Osteocyte (in vitro differentiated cells): ENCODE measurements at regions not wholly inside any gene's neighbourhood (a gene's known extent, or its start where the extent isn't known, plus 50 kb on each side); places are given as distances from the start of the nearest gene placed in this dataset.

Experiments used
- DNase-seq: peaks from one replicate; pipeline ENCODE4 v3.0.0; 2021; ENCODE audit warnings: mixed read lengths; ENCODE audit not compliant: unreplicated experiment; ENCODE audit errors: extremely low spot score
- H3K27ac Mint-ChIP-seq: one replicate; pipeline ENCODE4 v1.8.0; 2021; ENCODE audit warnings: mild to moderate bottlenecking, mixed read lengths; ENCODE audit not compliant: unreplicated experiment
- H3K27me3 Mint-ChIP-seq: one replicate; pipeline ENCODE4 v1.8.0; 2021; ENCODE audit warnings: mixed read lengths; ENCODE audit not compliant: unreplicated experiment
- H3K36me3 Mint-ChIP-seq: one replicate; pipeline ENCODE4 v1.8.0; 2021; ENCODE audit warnings: mixed read lengths; ENCODE audit not compliant: unreplicated experiment
- H3K4me1 Mint-ChIP-seq: one replicate; pipeline ENCODE4 v1.8.0; 2021; ENCODE audit warnings: mixed read lengths; ENCODE audit not compliant: unreplicated experiment
- H3K4me3 Mint-ChIP-seq: one replicate; pipeline ENCODE4 v1.8.0; 2021; ENCODE audit warnings: mild to moderate bottlenecking, moderate library complexity, mixed read lengths; ENCODE audit not compliant: unreplicated experiment
- H3K9me3 Mint-ChIP-seq: one replicate; pipeline ENCODE4 v1.8.0; 2021; ENCODE audit warnings: mixed read lengths; ENCODE audit not compliant: unreplicated experiment
- TF ChIP-seq, protein P1 (sequence below): fragments of 200-600 bp; sonication (generic); IDR thresholded peaks from 2 replicates; pipeline ENCODE4 v1.5.0; 2021; ENCODE audit warnings: antibody characterized with exemption, mild to moderate bottlenecking, moderate library complexity

DNA sequence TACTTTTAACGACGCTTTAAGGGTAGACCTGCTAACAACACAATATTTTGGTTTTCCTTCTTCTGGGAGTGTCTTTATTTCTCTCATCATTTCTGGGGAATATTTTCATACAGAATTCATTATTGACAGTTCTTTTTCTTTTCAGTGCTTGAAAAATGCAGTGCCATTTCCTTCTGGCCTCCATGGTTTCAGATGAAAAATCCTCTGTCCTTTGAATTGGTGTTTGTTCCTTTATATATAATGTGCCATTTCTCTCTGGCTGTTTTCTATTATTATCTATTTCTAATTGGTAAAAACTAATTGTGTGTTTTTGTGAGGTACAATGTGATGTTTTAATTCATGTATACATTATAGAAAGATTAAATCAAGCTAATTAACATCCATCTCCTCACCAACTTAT is 194.3 kb upstream of the S1PR3 start:
- H3K27ac Mint-ChIP-seq = no peak overlapping the region
- no peaks in the 10 kb centered on the region for H3K27me3 Mint-ChIP-seq
- TF ChIP-seq, protein P1, sequence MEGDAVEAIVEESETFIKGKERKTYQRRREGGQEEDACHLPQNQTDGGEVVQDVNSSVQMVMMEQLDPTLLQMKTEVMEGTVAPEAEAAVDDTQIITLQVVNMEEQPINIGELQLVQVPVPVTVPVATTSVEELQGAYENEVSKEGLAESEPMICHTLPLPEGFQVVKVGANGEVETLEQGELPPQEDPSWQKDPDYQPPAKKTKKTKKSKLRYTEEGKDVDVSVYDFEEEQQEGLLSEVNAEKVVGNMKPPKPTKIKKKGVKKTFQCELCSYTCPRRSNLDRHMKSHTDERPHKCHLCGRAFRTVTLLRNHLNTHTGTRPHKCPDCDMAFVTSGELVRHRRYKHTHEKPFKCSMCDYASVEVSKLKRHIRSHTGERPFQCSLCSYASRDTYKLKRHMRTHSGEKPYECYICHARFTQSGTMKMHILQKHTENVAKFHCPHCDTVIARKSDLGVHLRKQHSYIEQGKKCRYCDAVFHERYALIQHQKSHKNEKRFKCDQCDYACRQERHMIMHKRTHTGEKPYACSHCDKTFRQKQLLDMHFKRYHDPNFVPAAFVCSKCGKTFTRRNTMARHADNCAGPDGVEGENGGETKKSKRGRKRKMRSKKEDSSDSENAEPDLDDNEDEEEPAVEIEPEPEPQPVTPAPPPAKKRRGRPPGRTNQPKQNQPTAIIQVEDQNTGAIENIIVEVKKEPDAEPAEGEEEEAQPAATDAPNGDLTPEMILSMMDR = no peak
- H3K4me1 Mint-ChIP-seq = peaks cover 4% of the 10 kb centered on the region
- peaks cover 2% of the 10 kb centered on the region for H3K36me3 Mint-ChIP-seq
- no peak for DNase-seq
- H3K9me3 Mint-ChIP-seq = peaks cover 22% of the 10 kb centered on the region
- no peak overlapping the region for H3K4me3 Mint-ChIP-seq

DNA sequence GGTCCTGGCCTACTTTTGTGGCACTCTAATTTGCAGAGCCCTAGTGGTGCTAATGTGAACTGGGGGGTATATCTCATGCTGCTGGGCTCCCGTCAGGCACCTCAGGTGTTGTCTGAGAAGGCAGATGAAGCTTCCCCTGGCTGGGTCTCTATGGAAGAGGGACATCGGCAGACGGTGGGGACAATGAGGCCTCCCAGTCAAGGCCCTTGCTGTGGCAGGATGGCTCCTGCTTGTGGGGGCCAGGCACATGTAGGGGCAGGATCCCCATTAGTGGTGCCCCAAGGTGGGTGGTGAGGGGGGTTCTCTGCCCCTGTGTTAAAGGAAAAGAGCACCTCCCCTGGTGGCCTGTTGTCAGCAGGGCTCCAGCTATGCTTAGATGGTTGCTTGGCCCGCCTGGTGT is 192.8 kb upstream of the S1PR3 start:
- Mint-ChIP-seq H3K27me3 (peaks cover 4% of the 10 kb centered on the region), H3K27ac (no peak overlapping the region)
- peak; percentile 72 for DNase-seq

DNA sequence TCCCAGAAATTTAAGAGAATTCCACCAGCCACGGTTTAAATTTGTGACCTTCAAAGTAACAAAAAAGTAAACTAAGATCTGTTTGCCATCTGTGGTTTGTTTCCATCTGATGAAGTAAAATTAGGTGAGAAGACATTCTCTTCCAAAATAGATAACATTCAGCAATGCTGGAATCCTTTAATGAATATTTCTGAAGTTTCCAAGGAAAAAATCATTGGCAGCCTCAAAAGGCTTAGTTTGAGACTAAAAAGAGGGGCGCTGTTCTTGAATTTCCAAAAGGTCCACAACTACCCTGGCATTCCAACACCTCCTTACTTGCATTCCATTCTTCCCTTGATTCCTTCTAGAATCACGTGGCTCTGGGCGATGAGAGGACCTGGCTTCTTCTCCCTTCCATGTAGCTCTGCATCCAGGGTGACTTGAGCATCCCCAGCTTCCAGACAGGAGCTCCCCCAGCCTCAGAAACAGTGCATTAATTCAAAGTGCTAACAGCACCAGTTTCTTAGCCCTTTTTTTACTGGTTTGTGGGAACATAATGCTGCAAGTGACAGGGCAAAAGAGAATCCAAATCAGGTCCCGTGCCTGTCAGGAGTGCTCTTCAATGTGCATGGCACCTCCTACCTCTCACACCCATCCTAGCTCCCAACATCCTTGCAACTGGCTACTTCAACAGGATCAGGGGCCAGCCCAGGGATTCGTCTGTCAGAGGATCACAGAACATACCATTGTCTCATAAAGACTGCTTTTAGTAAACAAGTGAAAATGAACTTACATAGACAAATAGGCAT is 191.5 kb upstream of the S1PR3 start:
- H3K36me3 Mint-ChIP-seq = peaks cover 2% of the 10 kb centered on the region
- peaks cover 22% of the 10 kb centered on the region for H3K9me3 Mint-ChIP-seq
- peaks cover 4% of the 10 kb centered on the region for H3K27me3 Mint-ChIP-seq
- DNase-seq = no peak
- TF ChIP-seq, protein P1 = no peak
- peaks cover 7% of the 10 kb centered on the region for H3K4me1 Mint-ChIP-seq
- H3K4me3 Mint-ChIP-seq = no peak overlapping the region
- no peak overlapping the region for H3K27ac Mint-ChIP-seq

More for the DNA sequence above, 192.8 kb upstream of the S1PR3 start:
- Mint-ChIP-seq H3K36me3 (peaks cover 2% of the 10 kb centered on the region), H3K4me3 (no peak overlapping the region), H3K9me3 (peaks cover 22% of the 10 kb centered on the region), H3K4me1 (peaks cover 3% of the 10 kb centered on the region)
- TF ChIP-seq, protein P1 = no peak

DNA sequence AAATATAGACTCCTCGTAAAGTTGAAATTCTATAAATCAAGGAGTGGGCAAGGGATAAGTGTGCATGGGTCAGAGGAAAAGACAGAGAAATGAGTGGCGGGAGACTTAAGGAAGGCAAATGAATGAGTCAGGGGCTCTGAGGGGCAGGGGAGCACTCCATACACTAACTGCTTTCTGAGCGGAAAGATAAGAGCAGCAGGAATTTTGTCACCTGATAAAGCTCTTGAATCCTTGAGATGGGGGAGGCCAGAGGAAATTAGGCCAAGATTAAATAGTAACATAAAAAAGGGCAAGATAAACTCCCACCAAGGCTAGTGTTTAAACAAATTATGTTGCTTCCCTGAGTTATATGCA is 191.0 kb upstream of the S1PR3 start:
- TF ChIP-seq, protein P1 = no peak
- H3K4me1 Mint-ChIP-seq = peaks cover 7% of the 10 kb centered on the region
- peaks cover 2% of the 10 kb centered on the region for H3K36me3 Mint-ChIP-seq
- H3K27ac Mint-ChIP-seq = no peak overlapping the region
- H3K9me3 Mint-ChIP-seq = peaks cover 21% of the 10 kb centered on the region
- no peak overlapping the region for H3K4me3 Mint-ChIP-seq
- H3K27me3 Mint-ChIP-seq = peaks cover 4% of the 10 kb centered on the region
- no peak for DNase-seq

DNA sequence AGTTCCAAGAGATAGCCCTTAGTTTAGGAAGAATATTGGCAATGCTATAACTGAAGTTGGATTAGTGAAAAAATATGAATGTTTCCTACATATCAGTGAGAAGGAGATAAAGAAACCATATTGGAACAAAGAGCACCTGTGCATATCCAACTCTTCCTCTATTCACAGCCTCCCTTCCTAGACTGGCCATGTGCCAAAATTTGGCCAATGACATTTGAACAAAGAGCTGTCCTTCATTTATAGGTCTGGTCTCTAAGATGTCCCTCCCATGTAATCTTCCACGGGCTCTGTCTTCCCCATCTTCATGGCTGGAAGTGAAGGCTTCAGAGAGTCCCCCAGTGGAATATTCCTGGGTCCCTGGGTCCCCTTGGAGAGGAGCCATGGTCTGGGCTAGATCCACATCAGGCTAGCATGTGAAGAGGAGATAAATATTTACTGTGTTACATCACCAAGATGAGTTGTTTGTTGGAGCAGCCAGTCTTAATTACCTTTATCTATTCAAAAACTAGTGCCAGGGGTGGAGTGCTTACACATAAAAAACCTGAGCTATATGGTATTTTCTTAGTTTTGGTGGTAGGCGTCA is 190.0 kb upstream of the S1PR3 start:
- H3K9me3 Mint-ChIP-seq = peaks cover 11% of the 10 kb centered on the region
- H3K27ac Mint-ChIP-seq = no peak overlapping the region
- H3K4me1 Mint-ChIP-seq = peaks cover 7% of the 10 kb centered on the region
- peaks cover 4% of the 10 kb centered on the region for H3K27me3 Mint-ChIP-seq
- no peak overlapping the region for H3K4me3 Mint-ChIP-seq
- TF ChIP-seq, protein P1 = no peak
- no peak for DNase-seq
- peaks cover 2% of the 10 kb centered on the region for H3K36me3 Mint-ChIP-seq
